MM.1S (cell line): ENCODE measurements at regions not wholly inside any gene's neighbourhood (a gene's known extent, or its start where the extent isn't known, plus 50 kb on each side); places are given as distances from the start of the nearest gene placed in this dataset.

Experiments
- DNase-seq: peaks from one replicate; pipeline ENCODE4 v3.0.0-alpha.2; 2015
- H2AFZ ChIP-seq: fragments of 300-600 bp; sonication (generic); 2 replicates; pipeline ENCODE4 v1.6.0; 2016; ENCODE audit warnings: antibody characterized with exemption, low read length
- H3F3A ChIP-seq: fragments of 300-600 bp; sonication (generic); 2 replicates; pipeline ENCODE4 v1.6.1; 2016; ENCODE audit warnings: mild to moderate bottlenecking, antibody characterized with exemption, low read length, moderate library complexity, mixed read lengths; ENCODE audit not compliant: insufficient read depth
- H3K27ac ChIP-seq: fragments of 300-600 bp; sonication (generic); 2 replicates; pipeline ENCODE4 v1.5.1; 2016; ENCODE audit warnings: mild to moderate bottlenecking, low read length
- H3K27me3 ChIP-seq: fragments of 300-600 bp; sonication (generic); replicated peaks from 2 replicates; pipeline ENCODE4 v1.6.0; 2016; ENCODE audit warnings: low read length; ENCODE audit not compliant: insufficient read depth
- H3K36me3 ChIP-seq: fragments of 300-600 bp; sonication (generic); replicated peaks from 2 replicates; pipeline ENCODE4 v1.6.1; 2016; ENCODE audit warnings: mild to moderate bottlenecking, low read length, mixed read lengths; ENCODE audit not compliant: insufficient read depth
- H3K4me1 ChIP-seq: fragments of 300-600 bp; sonication (generic); 2 replicates; pipeline ENCODE4 v1.6.1; 2016; ENCODE audit warnings: low read length, mixed read lengths
- H3K4me2 ChIP-seq: fragments of 300-600 bp; sonication (generic); 2 replicates; pipeline ENCODE4 v1.6.0; 2016; ENCODE audit warnings: low read depth, low read length
- H3K4me3 ChIP-seq: fragments of 300-600 bp; sonication (generic); 2 replicates; pipeline ENCODE4 v1.5.1; 2016; ENCODE audit warnings: low read length, mixed read lengths
- H3K79me2 ChIP-seq: fragments of 300-600 bp; sonication (generic); 2 replicates; pipeline ENCODE4 v1.6.1; 2016; ENCODE audit warnings: mixed run types, low read length, mixed read lengths
- H3K9ac ChIP-seq: fragments of 300-600 bp; sonication (generic); 2 replicates; pipeline ENCODE4 v1.6.1; 2016; ENCODE audit warnings: low read length, mixed read lengths
- H3K9me2 ChIP-seq: fragments of 300-600 bp; sonication (generic); replicated peaks from 2 replicates; pipeline ENCODE4 v1.6.1; 2016; ENCODE audit warnings: mild to moderate bottlenecking, low read length, mixed read lengths; ENCODE audit not compliant: insufficient read depth
- H3K9me3 ChIP-seq: fragments of 300-600 bp; sonication (generic); replicated peaks from 2 replicates; pipeline ENCODE4 v1.6.1; 2016; ENCODE audit warnings: mild to moderate bottlenecking, low read length, mixed read lengths; ENCODE audit not compliant: insufficient read depth
- H4K20me1 ChIP-seq: fragments of 300-600 bp; sonication (generic); 2 replicates; pipeline ENCODE4 v1.6.1; 2016; ENCODE audit warnings: mild to moderate bottlenecking, low read length, moderate library complexity, mixed read lengths; ENCODE audit not compliant: insufficient read depth
- CTCF ChIP-seq: fragments of 300-600 bp; sonication (generic); IDR thresholded peaks from 2 replicates; pipeline ENCODE4 v1.5.1; 2016; ENCODE audit warnings: antibody characterized with exemption, low read length, mixed read lengths
- EZH2 ChIP-seq: fragments of 300-600 bp; sonication (generic); optimal IDR thresholded peaks from 2 replicates; pipeline ENCODE3; 2017; ENCODE audit warnings: low read depth, mild to moderate bottlenecking, antibody characterized with exemption, low read length, mixed read lengths
- EZH2phosphoT487 ChIP-seq: fragments of 300-600 bp; sonication (generic); IDR thresholded peaks from 2 replicates; pipeline ENCODE4 v1.6.1; 2018; ENCODE audit warnings: antibody characterized with exemption, low read length

GRCh38 chr10:71008150-71008549 is 119.8 kb upstream of the PCBD1 start:
- Histone ChIP-seq H3K36me3 (no peaks in the 10 kb centered on the region), H3K27me3 (peaks cover 3% of the 10 kb centered on the region; the same call in 1 of the 2 replicates), H3K9me2 (no peaks in the 10 kb centered on the region), H3F3A (no peaks in the 10 kb centered on the region), H3K4me1 (no peaks in the 10 kb centered on the region), H3K27ac (no peak overlapping the region), H3K4me2 (no peak overlapping the region), H3K9ac (no peak overlapping the region), H3K79me2 (no peaks in the 10 kb centered on the region), H3K9me3 (no peaks in the 10 kb centered on the region), H3K4me3 (no peak overlapping the region), H2AFZ (no peak overlapping the region), H4K20me1 (no peaks in the 10 kb centered on the region)
- DNase-seq = no peak
- TF ChIP-seq CTCF = no peak
- no peak for TF ChIP-seq EZH2phosphoT487
- TF ChIP-seq EZH2 = no peak

DNA sequence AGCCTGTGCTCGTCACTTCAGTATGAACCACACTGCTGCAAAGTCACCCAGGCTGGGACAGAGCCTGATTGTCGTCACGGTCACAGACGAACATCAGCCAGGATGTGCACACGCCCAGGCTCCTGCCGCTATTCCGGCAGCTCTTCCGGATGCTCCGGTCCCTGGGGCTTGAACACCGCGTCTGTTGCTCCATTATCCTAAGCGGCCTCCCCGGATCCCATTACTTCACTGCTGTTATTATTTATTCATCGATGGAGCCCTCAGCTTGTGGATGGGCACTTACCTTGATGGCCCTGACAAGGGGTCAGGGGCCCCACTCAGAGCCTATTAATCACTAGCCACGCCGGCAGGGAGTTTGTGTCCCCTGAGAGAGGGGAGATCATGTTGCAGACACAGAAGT is 120.8 kb upstream of the PCBD1 start:
- H3K79me2 ChIP-seq = no peaks in the 10 kb centered on the region
- H3K9me2 ChIP-seq = no peaks in the 10 kb centered on the region
- H3K9ac ChIP-seq = no peak overlapping the region
- no peaks in the 10 kb centered on the region for H4K20me1 ChIP-seq
- H3K4me1 ChIP-seq = no peaks in the 10 kb centered on the region
- DNase-seq = no peak
- H3K27ac ChIP-seq = no peak overlapping the region
- H3K27me3 ChIP-seq = no peaks in the 10 kb centered on the region; the same call in 1 of the 2 replicates
- no peak overlapping the region for H3K4me2 ChIP-seq
- no peak overlapping the region for H2AFZ ChIP-seq
- H3K36me3 ChIP-seq = no peaks in the 10 kb centered on the region
- H3K9me3 ChIP-seq = no peaks in the 10 kb centered on the region
- TF ChIP-seq EZH2phosphoT487 (no peak), CTCF (no peak), EZH2 (no peak)
- no peak overlapping the region for H3K4me3 ChIP-seq
- H3F3A ChIP-seq = no peaks in the 10 kb centered on the region

DNA sequence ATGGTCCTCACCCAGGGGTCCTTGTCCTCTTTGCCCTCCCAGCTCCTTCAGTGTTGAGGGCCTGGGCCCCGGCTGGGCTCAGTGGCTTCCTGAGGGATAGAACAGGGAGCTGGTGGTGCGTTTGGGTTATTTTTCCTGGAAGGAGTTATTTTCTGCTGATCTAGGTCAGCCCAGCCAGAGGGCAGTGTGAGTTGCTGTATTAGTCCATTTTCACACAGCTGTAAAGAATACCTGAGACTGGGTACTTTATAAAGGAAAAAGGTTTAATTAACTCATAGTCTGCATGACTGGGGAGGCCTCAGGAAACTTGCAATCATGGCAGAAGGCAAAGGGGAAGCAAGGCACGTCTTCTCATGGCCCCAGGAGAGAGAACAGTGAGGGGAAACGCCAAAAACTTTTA is 122.4 kb upstream of the PCBD1 start:
- Histone ChIP-seq H3K27ac (no peak overlapping the region), H3K9ac (no peak overlapping the region), H3K4me2 (no peak overlapping the region), H3K4me1 (no peaks in the 10 kb centered on the region), H3F3A (no peaks in the 10 kb centered on the region), H3K36me3 (no peaks in the 10 kb centered on the region), H3K27me3 (no peaks in the 10 kb centered on the region; the same call in 1 of the 2 replicates), H2AFZ (no peak overlapping the region), H4K20me1 (no peaks in the 10 kb centered on the region), H3K79me2 (no peaks in the 10 kb centered on the region), H3K9me3 (no peaks in the 10 kb centered on the region), H3K4me3 (no peak overlapping the region), H3K9me2 (no peaks in the 10 kb centered on the region)
- TF ChIP-seq EZH2 = no peak
- no peak for TF ChIP-seq CTCF
- TF ChIP-seq EZH2phosphoT487 = no peak
- no peak for DNase-seq

DNA sequence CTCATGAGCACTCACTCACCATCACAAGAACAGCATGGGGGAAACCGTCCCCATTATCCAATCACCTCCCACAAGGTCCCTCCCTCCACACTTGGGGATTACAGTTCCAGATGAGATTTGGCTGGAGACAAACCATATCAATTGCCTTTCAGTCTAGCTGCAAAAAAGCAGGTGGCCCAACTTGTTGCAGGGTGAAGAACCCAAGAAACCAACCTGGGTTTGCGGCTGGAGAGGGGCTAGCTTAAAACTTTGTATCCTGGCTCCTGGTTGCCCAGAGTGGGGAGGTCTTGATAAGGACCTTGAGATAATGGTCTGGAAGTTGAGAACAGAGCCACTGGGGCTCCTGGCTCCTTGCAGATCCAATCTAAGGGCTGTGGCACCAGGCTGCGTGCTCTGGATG is 122.8 kb upstream of the PCBD1 start:
- Histone ChIP-seq H3K27me3 (no peaks in the 10 kb centered on the region; the same call in 1 of the 2 replicates), H3K9ac (no peak overlapping the region), H2AFZ (no peak overlapping the region), H3K27ac (no peak overlapping the region), H3K9me3 (no peaks in the 10 kb centered on the region), H3K4me3 (no peak overlapping the region), H3F3A (no peaks in the 10 kb centered on the region), H4K20me1 (no peaks in the 10 kb centered on the region), H3K36me3 (no peaks in the 10 kb centered on the region), H3K4me2 (no peak overlapping the region), H3K9me2 (no peaks in the 10 kb centered on the region), H3K79me2 (no peaks in the 10 kb centered on the region), H3K4me1 (no peaks in the 10 kb centered on the region)
- DNase-seq = no peak
- TF ChIP-seq EZH2phosphoT487 = no peak
- TF ChIP-seq EZH2 = no peak
- no peak for TF ChIP-seq CTCF
